Upper lobe of right lung (tissue), 1 donor: ENCODE measurements at regions not wholly inside any gene's neighbourhood (a gene's known extent, or its start where the extent isn't known, plus 50 kb on each side); places are given as distances from the start of the nearest gene placed in this dataset.

ENCODE experiments used
- ATAC-seq: fragments of 200-7000 bp; cut with Tn5 transposase; one replicate; pipeline ENCODE4 v1.9.1; 2020; ENCODE audit warnings: mild to moderate bottlenecking, moderate library complexity
- DNase-seq: peaks from one replicate; pipeline ENCODE4 v3.0.0-alpha.2; 2020
- H3K27ac ChIP-seq: fragments of 200-600 bp; one replicate; pipeline ENCODE4 v1.8.0; 2022
- H3K27me3 ChIP-seq: fragments of 200-600 bp; one replicate; pipeline ENCODE4 v1.8.0; 2022; ENCODE audit warnings: mild to moderate bottlenecking
- H3K36me3 ChIP-seq: fragments of 200-600 bp; one replicate; pipeline ENCODE4 v1.8.0; 2022
- H3K4me1 ChIP-seq: fragments of 200-600 bp; one replicate; pipeline ENCODE4 v1.8.0; 2022
- H3K4me3 ChIP-seq: fragments of 200-600 bp; one replicate; pipeline ENCODE4 v1.8.0; 2022; ENCODE audit warnings: mild to moderate bottlenecking
- H3K9me3 ChIP-seq: fragments of 200-600 bp; one replicate; pipeline ENCODE4 v1.8.0; 2022
- CTCF ChIP-seq: fragments of 200-600 bp; IDR thresholded peaks from one replicate; pipeline ENCODE4 v1.8.0; 2022; ENCODE audit warnings: antibody characterized with exemption
- intact Hi-C: fragments of 100-400 bp; cut with DNase I; formaldehyde crosslinking; loops from one replicate; pipeline ENCODE4 v1.11.0; 2022
- donor health status: DM: no; HTN: yes; CAD: no; lungs with severe emphysema.

GRCh38 chr11:28938091-28938490, 829.9 kb downstream of the METTL15 start:
- no peak for ATAC-seq
- DNase-seq = no peak
- no peak for TF ChIP-seq CTCF
- Histone ChIP-seq H3K4me3 (no peak overlapping the region), H3K4me1 (no peaks in the 10 kb centered on the region), H3K9me3 (no peaks in the 10 kb centered on the region), H3K36me3 (no peaks in the 10 kb centered on the region), H3K27ac (no peak overlapping the region), H3K27me3 (no peaks in the 10 kb centered on the region)
- intact Hi-C loops = no loop called here

- Histone ChIP-seq H3K4me3 (no peak overlapping the region), H3K36me3 (no peaks in the 10 kb centered on the region), H3K27me3 (no peaks in the 10 kb centered on the region), H3K27ac (no peak overlapping the region), H3K4me1 (no peaks in the 10 kb centered on the region), H3K9me3 (peaks cover 7% of the 10 kb centered on the region)
- intact Hi-C loops = no loop called here
- DNase-seq (no peak), ATAC-seq (no peak)
- TF ChIP-seq CTCF = no peak
Observed at GRCh38 chr11:28932940-28933339, 824.8 kb downstream of the METTL15 start.

- intact Hi-C loops = no loop called here
Observed at GRCh38 chr11:28924004-28924403, 815.8 kb downstream of the METTL15 start.

GRCh38 chr11:28922386-28922981, 814.3 kb downstream of the METTL15 start:
- no peak for TF ChIP-seq CTCF
- no peak for DNase-seq

More at GRCh38 chr11:28924004-28924403, 815.8 kb downstream of the METTL15 start:
- no peak overlapping the region for H3K4me3 ChIP-seq
- no peaks in the 10 kb centered on the region for H3K36me3 ChIP-seq
- no peaks in the 10 kb centered on the region for H3K4me1 ChIP-seq
- ATAC-seq (no peak), DNase-seq (no peak)
- TF ChIP-seq CTCF = no peak
- H3K27ac ChIP-seq = no peak overlapping the region
- no peaks in the 10 kb centered on the region for H3K9me3 ChIP-seq
- H3K27me3 ChIP-seq = no peaks in the 10 kb centered on the region

GRCh38 chr11:28919194-28919593, 811.0 kb downstream of the METTL15 start:
- Histone ChIP-seq H3K36me3 (no peaks in the 10 kb centered on the region), H3K27ac (no peak overlapping the region), H3K4me1 (no peaks in the 10 kb centered on the region), H3K27me3 (no peaks in the 10 kb centered on the region), H3K9me3 (no peaks in the 10 kb centered on the region), H3K4me3 (no peak overlapping the region)
- ATAC-seq (no peak), DNase-seq (no peak)
- intact Hi-C loops = no loop called here
- no peak for TF ChIP-seq CTCF

More at GRCh38 chr11:28922386-28922981, 814.3 kb downstream of the METTL15 start:
- intact Hi-C loops = no loop called here
- no peaks in the 10 kb centered on the region for H3K4me1 ChIP-seq
- H3K4me3 ChIP-seq = no peak overlapping the region
- H3K36me3 ChIP-seq = no peaks in the 10 kb centered on the region
- no peaks in the 10 kb centered on the region for H3K9me3 ChIP-seq
- no peak for ATAC-seq
- no peaks in the 10 kb centered on the region for H3K27me3 ChIP-seq
- no peak overlapping the region for H3K27ac ChIP-seq

- ATAC-seq = no peak
- Histone ChIP-seq H3K9me3 (no peaks in the 10 kb centered on the region), H3K27ac (no peak overlapping the region)
Observed at GRCh38 chr11:28913883-28914282, 805.7 kb downstream of the METTL15 start.

More at GRCh38 chr11:28913883-28914282, 805.7 kb downstream of the METTL15 start:
- H3K27me3 ChIP-seq = no peaks in the 10 kb centered on the region
- no peaks in the 10 kb centered on the region for H3K36me3 ChIP-seq
- no peak for TF ChIP-seq CTCF
- intact Hi-C loops = no loop called here
- no peak for DNase-seq
- no peak overlapping the region for H3K4me3 ChIP-seq
- H3K4me1 ChIP-seq = no peaks in the 10 kb centered on the region
